Kidney epithelial cell (primary cell): ENCODE measurements at regions not wholly inside any gene's neighbourhood (a gene's known extent, or its start where the extent isn't known, plus 50 kb on each side); places are given as distances from the start of the nearest gene placed in this dataset.
"Not testable (repeated sequence)": the region's sequence is repeated elsewhere in the genome, so short reads cannot be mapped to it uniquely, and the experiment has no call there.

Source experiments
- DNase-seq: peaks from one replicate; pipeline ENCODE4 v3.0.0-alpha.2; 2010; ENCODE audit warnings: low read depth
- H3K27me3 ChIP-seq: 2 replicates; pipeline ENCODE4 v1.6.0; 2011; ENCODE audit warnings: low read length; ENCODE audit not compliant: control insufficient read depth, insufficient read depth
- H3K36me3 ChIP-seq: 2 replicates; pipeline ENCODE4 v1.5.1; 2011; ENCODE audit warnings: low read length; ENCODE audit not compliant: control insufficient read depth, insufficient read depth
- H3K4me3 ChIP-seq: 2 replicates; pipeline ENCODE4 v1.5.1; 2011; ENCODE audit warnings: low read depth, mild to moderate bottlenecking, control low read depth, low read length
- CTCF ChIP-seq: IDR thresholded peaks from 2 replicates; pipeline ENCODE4 v1.5.1; 2011; ENCODE audit warnings: mild to moderate bottlenecking, moderate library complexity, low read length, control low read depth, inconsistent platforms; ENCODE audit not compliant: insufficient read depth, poor library complexity, severe bottlenecking

- Histone ChIP-seq H3K4me3 (no peak overlapping the region), H3K36me3 (no peaks in the 10 kb centered on the region), H3K27me3 (no peaks in the 10 kb centered on the region)
- no peak for DNase-seq
- no peak for TF ChIP-seq CTCF
Measured at GRCh38 chr3:147518465-147518864, 109.3 kb downstream of the ZIC1 start.

- Histone ChIP-seq H3K36me3 (no peaks in the 10 kb centered on the region), H3K27me3 (no peaks in the 10 kb centered on the region), H3K4me3 (no peak overlapping the region)
- no peak for TF ChIP-seq CTCF
- DNase-seq = no peak
Measured at GRCh38 chr3:147521646-147522045, 112.5 kb downstream of the ZIC1 start.

- not testable (repeated sequence) for H3K4me3 ChIP-seq, DNase-seq, H3K36me3 ChIP-seq, H3K27me3 ChIP-seq
Measured at GRCh38 chr3:147522780-147523179, 113.6 kb downstream of the ZIC1 start.

GRCh38 chr3:147529551-147529950 lies 120.4 kb downstream of the ZIC1 start:
- TF ChIP-seq CTCF = no peak
- DNase-seq = no peak
- no peak overlapping the region for H3K4me3 ChIP-seq
- no peaks in the 10 kb centered on the region for H3K27me3 ChIP-seq
- no peaks in the 10 kb centered on the region for H3K36me3 ChIP-seq

GRCh38 chr3:147538034-147538433 lies 128.9 kb downstream of the ZIC1 start:
- H3K36me3 ChIP-seq = no peaks in the 10 kb centered on the region
- H3K27me3 ChIP-seq = no peaks in the 10 kb centered on the region
- TF ChIP-seq CTCF = no peak
- H3K4me3 ChIP-seq = no peak overlapping the region
- no peak for DNase-seq

- Histone ChIP-seq H3K4me3 (no peak overlapping the region), H3K36me3 (no peaks in the 10 kb centered on the region), H3K27me3 (no peaks in the 10 kb centered on the region)
- no peak for TF ChIP-seq CTCF
- no peak for DNase-seq
Measured at GRCh38 chr3:147540921-147541320, 131.8 kb downstream of the ZIC1 start.
